H1 (cell line): ENCODE measurements at regions not wholly inside any gene's neighbourhood (a gene's known extent, or its start where the extent isn't known, plus 50 kb on each side); places are given as distances from the start of the nearest gene placed in this dataset.

Experiments
- KDM1A ChIP-seq: fragments of 200-600, 300-600 bp; sonication (generic); IDR thresholded peaks from 2 replicates; pipeline ENCODE4 v1.7.1; 2016; ENCODE audit warnings: mild to moderate bottlenecking, low read length, borderline replicate concordance
- NANOG ChIP-seq: IDR thresholded peaks from 2 replicates; pipeline ENCODE4 v1.6.1; 2011; ENCODE audit warnings: low read length, low read depth, mild to moderate bottlenecking, inconsistent platforms; ENCODE audit not compliant: insufficient read depth, poor library complexity, severe bottlenecking
- TF ChIP-seq, protein P1 (sequence below): IDR thresholded peaks from 2 replicates; pipeline ENCODE4 v1.6.1; 2012; ENCODE audit warnings: inconsistent platforms

DNA sequence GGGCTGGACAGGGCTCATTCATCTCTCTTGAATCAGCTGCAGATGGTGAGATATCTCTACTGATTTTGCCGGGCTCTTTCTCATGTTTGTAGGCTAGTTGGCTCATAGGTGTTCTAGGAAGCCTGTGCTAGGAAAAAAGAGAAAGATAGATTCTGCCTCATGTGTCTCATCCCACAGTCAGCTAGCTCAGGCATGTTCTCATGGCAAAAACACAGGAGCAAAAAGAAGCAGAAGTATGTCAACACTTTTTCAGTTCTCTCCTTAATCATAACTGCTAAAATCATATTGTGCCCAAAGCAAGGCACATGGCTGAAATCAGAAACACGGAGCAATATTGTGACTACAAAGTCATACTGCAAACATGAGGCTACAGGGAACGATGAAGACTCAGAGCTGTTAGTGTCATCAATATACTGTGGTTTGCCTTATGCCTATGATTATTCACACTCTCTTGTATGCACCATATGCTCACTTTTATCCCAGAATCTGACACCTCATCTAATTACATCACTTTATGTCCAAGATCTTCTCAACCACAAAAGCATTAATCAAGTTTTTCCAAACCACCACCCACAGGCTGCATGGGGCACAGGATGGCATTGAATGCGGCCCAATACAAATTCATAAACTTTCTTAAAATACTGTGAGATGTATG lies 571.9 kb upstream of the CNTNAP5 start (continued):
- TF ChIP-seq NANOG (no peak), KDM1A (no peak)
- TF ChIP-seq, protein P1, sequence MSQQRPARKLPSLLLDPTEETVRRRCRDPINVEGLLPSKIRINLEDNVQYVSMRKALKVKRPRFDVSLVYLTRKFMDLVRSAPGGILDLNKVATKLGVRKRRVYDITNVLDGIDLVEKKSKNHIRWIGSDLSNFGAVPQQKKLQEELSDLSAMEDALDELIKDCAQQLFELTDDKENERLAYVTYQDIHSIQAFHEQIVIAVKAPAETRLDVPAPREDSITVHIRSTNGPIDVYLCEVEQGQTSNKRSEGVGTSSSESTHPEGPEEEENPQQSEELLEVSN = no peak
